BLaER1 treated with 17β-estradiol and CSF1 and Interleukin-3, amounts not matched to agents 10 nM and 100 nM (cell line): ENCODE measurements at regions not wholly inside any gene's neighbourhood (a gene's known extent, or its start where the extent isn't known, plus 50 kb on each side); places are given as distances from the start of the nearest gene placed in this dataset.
"Not testable (repeated sequence)": the region's sequence is repeated elsewhere in the genome, so short reads cannot be mapped to it uniquely, and the experiment has no call there.

Experiments used
- H3K27ac ChIP-seq, 11 experiments: shearing (Covaris generic); formaldehyde crosslinking; 2 replicates each; pipeline ENCODE4 v1.8.1; 2022
- H3K27me3 ChIP-seq, 11 experiments: shearing (Covaris generic); formaldehyde crosslinking; 2 replicates each; pipeline ENCODE4 v1.8.1; 2022
- H3K36me3 ChIP-seq, 11 experiments: shearing (Covaris generic); formaldehyde crosslinking; 2 replicates each; pipeline ENCODE4 v1.8.1; 2022
- H3K4me1 ChIP-seq, 10 experiments: shearing (Covaris generic); formaldehyde crosslinking; 2 replicates each; pipeline ENCODE4 v1.8.1; 2022
- H3K4me2 ChIP-seq, 11 experiments: shearing (Covaris generic); formaldehyde crosslinking; 2 replicates each; pipeline ENCODE4 v1.8.1; 2022
- H3K4me3 ChIP-seq, 10 experiments: shearing (Covaris generic); formaldehyde crosslinking; 2 replicates each; pipeline ENCODE4 v1.8.1; 2022
- H3K9ac ChIP-seq, 11 experiments: shearing (Covaris generic); formaldehyde crosslinking; 2 replicates each; pipeline ENCODE4 v1.8.1; 2022
- H3K9me3 ChIP-seq, 11 experiments: shearing (Covaris generic); formaldehyde crosslinking; replicated peaks in 1 of 11; 2 replicates each; pipeline ENCODE4 v1.8.1; 2022
- H4K20me1 ChIP-seq, 11 experiments: shearing (Covaris generic); formaldehyde crosslinking; 2 replicates each; pipeline ENCODE4 v1.8.1; 2022
- Cebpa-rat ChIP-seq, 11 experiments: shearing (Covaris generic); IDR thresholded peaks; 2 replicates each; pipeline ENCODE4 v1.8.1; 2022

DNA sequence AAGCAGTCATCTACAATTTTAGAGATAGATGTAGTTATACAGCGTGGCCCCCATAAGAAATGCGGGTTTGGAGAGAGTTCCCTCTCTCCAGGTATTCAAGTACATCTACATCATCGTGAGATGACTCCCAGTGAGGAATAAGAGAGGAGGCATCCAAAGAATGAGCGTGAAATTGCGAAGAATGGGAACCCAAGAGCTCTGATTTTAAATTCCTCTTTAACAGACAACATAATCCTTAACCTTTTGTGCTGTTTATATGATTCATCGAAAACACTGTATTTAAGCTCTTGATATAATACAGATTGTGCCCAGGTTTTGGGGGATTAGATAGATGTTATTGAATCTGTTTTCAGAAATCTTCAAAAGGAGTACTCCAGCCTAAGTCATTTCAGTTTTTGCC lies 161.5 kb downstream of the COG6 start:
- Histone ChIP-seq H4K20me1 (no peaks in the 10 kb centered on the region), H3K27me3 (no peaks in the 10 kb centered on the region), H3K9ac (no peak overlapping the region)

DNA sequence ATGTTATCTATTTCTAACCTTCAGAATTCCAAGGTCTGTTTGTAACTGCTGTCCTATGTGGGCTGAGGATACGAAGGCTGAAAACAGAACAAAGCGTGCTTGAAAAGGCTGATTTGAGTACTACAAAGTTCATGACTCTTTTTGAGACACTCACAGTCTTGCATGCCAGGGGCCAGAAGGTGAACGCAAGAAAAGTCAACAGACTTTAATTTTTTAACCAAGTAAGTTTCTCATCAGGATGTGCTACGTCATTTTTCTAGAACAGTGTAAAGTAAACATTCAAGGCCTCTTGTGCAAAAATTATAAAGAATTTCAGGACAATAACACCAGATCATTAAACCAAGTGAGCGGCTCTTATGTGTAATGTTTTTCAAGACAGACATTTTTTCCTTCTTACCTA lies 163.5 kb downstream of the COG6 start:
- H4K20me1 ChIP-seq, result no peaks in the 10 kb centered on the region
- no peaks in the 10 kb centered on the region for H3K27me3 ChIP-seq
- H3K36me3 ChIP-seq, result no peaks in the 10 kb centered on the region
- no peak overlapping the region for H3K27ac ChIP-seq
- no peak overlapping the region for H3K4me2 ChIP-seq
- no peaks in the 10 kb centered on the region for H3K9me3 ChIP-seq
- H3K4me1 ChIP-seq, result no peaks in the 10 kb centered on the region
- no peak overlapping the region for H3K4me3 ChIP-seq
- TF ChIP-seq Cebpa-rat (IDR thresholded peaks at IDR 0.05), result no peak
- H3K9ac ChIP-seq, result no peak overlapping the region

More for the DNA sequence above, 161.5 kb downstream of the COG6 start:
- TF ChIP-seq Cebpa-rat (IDR thresholded peaks at IDR 0.05), result no peak
- Histone ChIP-seq H3K4me3 (no peak overlapping the region), H3K4me1 (no peaks in the 10 kb centered on the region), H3K27ac (no peak overlapping the region), H3K36me3 (no peaks in the 10 kb centered on the region), H3K4me2 (no peak overlapping the region), H3K9me3 (no peaks in the 10 kb centered on the region)

- Histone ChIP-seq H3K4me1 (no peaks in the 10 kb centered on the region), H3K4me2 (no peak overlapping the region), H3K36me3 (no peaks in the 10 kb centered on the region), H3K9ac (no peak overlapping the region), H3K27ac (no peak overlapping the region), H4K20me1 (no peaks in the 10 kb centered on the region), H3K9me3 (no peaks in the 10 kb centered on the region), H3K4me3 (no peak overlapping the region), H3K27me3 (no peaks in the 10 kb centered on the region)
- TF ChIP-seq Cebpa-rat (IDR thresholded peaks at IDR 0.05), result no peak
These were observed 165.1 kb downstream of the COG6 start for GRCh38 chr13:39820606-39821005.

GRCh38 chr13:39821977-39822376 lies 166.5 kb downstream of the COG6 start:
- H3K9ac ChIP-seq, result no peak overlapping the region
- no peaks in the 10 kb centered on the region for H3K36me3 ChIP-seq
- H3K9me3 ChIP-seq, result no peaks in the 10 kb centered on the region
- no peak for TF ChIP-seq Cebpa-rat (IDR thresholded peaks at IDR 0.05)
- H4K20me1 ChIP-seq, result no peaks in the 10 kb centered on the region
- no peak overlapping the region for H3K27ac ChIP-seq
- no peak overlapping the region for H3K4me3 ChIP-seq
- no peaks in the 10 kb centered on the region for H3K27me3 ChIP-seq
- no peaks in the 10 kb centered on the region for H3K4me1 ChIP-seq
- H3K4me2 ChIP-seq, result no peak overlapping the region

DNA sequence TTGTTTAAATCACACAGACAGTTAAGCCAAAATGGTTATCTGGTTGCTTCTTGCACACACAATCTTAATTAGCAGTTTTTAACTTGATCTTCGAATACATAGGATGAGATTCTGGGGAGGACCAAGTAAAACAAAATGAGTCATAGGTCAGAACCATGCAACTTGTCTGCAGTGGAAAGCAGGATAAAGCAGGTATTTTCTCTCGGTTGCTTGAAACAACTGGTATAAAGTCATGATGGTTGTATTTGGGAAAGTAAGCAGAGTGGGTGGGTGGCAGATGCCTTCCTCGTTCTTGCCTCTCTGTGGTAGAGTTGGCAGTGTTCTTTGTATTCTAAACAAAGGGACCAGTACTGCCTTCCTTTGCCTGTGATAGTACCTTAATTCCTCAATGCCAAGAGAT lies 167.0 kb downstream of the COG6 start:
- Histone ChIP-seq H3K9me3 (no peaks in the 10 kb centered on the region), H3K4me1 (no peaks in the 10 kb centered on the region), H3K36me3 (no peaks in the 10 kb centered on the region), H3K27ac (no peak overlapping the region), H3K9ac (no peak overlapping the region), H4K20me1 (no peaks in the 10 kb centered on the region), H3K27me3 (no peaks in the 10 kb centered on the region), H3K4me2 (no peak overlapping the region), H3K4me3 (no peak overlapping the region)
- TF ChIP-seq Cebpa-rat (IDR thresholded peaks at IDR 0.05), result no peak

DNA sequence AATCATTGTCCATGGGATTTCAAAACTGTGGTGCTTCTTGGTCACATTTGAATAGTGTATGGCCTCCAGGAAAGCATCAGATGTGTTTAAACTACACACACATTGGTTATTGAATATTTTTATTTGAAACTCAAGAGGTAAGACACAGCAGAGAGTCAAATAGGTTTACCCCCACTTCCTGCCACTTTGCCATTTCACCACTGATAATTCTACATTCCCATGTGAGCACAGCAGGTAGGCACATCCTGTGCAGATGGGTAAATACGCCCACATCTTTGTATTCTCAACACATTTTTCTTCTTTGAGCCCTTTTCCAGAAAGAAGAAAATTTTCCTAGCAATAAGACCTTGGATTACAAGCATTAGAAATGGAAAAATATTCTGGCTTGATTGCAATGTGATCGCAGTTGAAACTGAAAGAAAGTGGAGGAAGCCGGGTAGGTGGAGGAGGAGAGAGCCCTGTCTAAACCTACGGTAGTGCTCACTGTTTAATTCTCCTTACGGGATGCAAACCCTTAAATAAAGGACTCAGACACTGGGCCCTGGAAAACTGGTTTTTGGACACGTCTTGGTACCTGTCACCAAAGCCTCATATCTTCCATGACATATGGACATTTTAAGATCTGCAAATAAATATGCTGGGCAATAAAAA lies 167.7 kb downstream of the COG6 start:
- no peaks in the 10 kb centered on the region for H3K27me3 ChIP-seq
- no peaks in the 10 kb centered on the region for H3K4me1 ChIP-seq

DNA sequence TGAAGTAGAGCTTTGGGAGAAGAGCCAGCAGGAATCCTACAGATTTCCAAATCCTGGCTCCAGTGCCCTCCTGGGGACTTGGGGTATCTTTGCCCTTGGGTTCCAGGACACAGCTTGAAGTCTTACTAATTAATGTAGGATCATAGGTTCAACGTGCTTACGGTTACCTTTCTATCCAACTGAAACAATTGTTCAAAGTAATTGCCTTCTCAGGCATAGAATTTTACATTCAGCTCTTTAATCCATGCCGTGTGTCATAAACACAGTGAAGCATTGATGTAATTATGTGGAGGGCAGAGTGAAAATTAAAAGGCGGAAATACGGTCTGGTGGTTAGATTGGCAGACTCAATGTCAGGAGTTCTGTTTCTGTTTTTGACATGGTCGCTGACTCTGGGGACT lies 170.4 kb downstream of the COG6 start:
- Histone ChIP-seq H3K4me1 (no peaks in the 10 kb centered on the region), H3K4me3 (no peak overlapping the region)

More for the DNA sequence above, 167.7 kb downstream of the COG6 start:
- no peak overlapping the region for H3K4me2 ChIP-seq
- no peak overlapping the region for H3K4me3 ChIP-seq
- H4K20me1 ChIP-seq, result no peaks in the 10 kb centered on the region
- no peaks in the 10 kb centered on the region for H3K36me3 ChIP-seq
- TF ChIP-seq Cebpa-rat (IDR thresholded peaks at IDR 0.05), result no peak
- no peaks in the 10 kb centered on the region for H3K9me3 ChIP-seq
- no peak overlapping the region for H3K27ac ChIP-seq
- H3K9ac ChIP-seq, result no peak overlapping the region

GRCh38 chr13:39835253-39835652 lies 179.8 kb downstream of the COG6 start:
- Histone ChIP-seq H4K20me1 (no peaks in the 10 kb centered on the region), H3K4me2 (no peak overlapping the region), H3K4me1 (no peaks in the 10 kb centered on the region), H3K27me3 (no peaks in the 10 kb centered on the region), H3K4me3 (no peak overlapping the region), H3K9ac (no peak overlapping the region), H3K36me3 (no peaks in the 10 kb centered on the region), H3K27ac (no peak overlapping the region), H3K9me3 (no peaks in the 10 kb centered on the region)
- TF ChIP-seq Cebpa-rat (IDR thresholded peaks at IDR 0.05), result no peak

More for the DNA sequence above, 170.4 kb downstream of the COG6 start:
- Histone ChIP-seq H3K9me3 (0 out of 22 replicates have a peak, but pooled peaks cover 0 to 6% (median 0%) of the 10 kb centered on the region in 11 experiments), H3K4me2 (no peak overlapping the region), H3K27me3 (no peaks in the 10 kb centered on the region), H3K9ac (no peak overlapping the region), H4K20me1 (no peaks in the 10 kb centered on the region), H3K27ac (no peak overlapping the region), H3K36me3 (no peaks in the 10 kb centered on the region)
- no peak for TF ChIP-seq Cebpa-rat (IDR thresholded peaks at IDR 0.05)

DNA sequence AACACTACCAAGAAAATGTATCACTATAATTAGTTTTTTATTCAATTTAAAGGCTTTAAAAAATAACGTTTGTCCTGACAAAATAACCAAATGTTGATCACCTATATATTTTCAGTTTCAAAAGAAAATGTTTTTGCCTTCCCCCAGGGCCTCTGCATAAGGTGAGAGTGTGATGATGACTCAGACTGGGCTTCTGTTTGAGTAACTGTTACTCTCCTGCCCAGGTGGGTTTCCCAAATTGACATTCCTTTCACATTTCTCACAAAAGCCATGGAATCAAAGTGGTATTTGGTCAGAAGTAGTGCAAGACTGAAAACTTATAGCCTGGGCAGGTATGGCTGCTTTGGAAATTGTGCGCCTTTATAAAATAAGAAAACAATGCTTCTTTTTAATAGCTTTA lies 180.6 kb downstream of the COG6 start:
- Histone ChIP-seq H3K36me3 (no peaks in the 10 kb centered on the region), H3K9me3 (no peaks in the 10 kb centered on the region), H4K20me1 (no peaks in the 10 kb centered on the region), H3K4me2 (no peak overlapping the region), H3K4me3 (no peak overlapping the region), H3K9ac (no peak overlapping the region), H3K27ac (no peak overlapping the region), H3K27me3 (no peaks in the 10 kb centered on the region), H3K4me1 (no peaks in the 10 kb centered on the region)
- TF ChIP-seq Cebpa-rat (IDR thresholded peaks at IDR 0.05), result no peak

DNA sequence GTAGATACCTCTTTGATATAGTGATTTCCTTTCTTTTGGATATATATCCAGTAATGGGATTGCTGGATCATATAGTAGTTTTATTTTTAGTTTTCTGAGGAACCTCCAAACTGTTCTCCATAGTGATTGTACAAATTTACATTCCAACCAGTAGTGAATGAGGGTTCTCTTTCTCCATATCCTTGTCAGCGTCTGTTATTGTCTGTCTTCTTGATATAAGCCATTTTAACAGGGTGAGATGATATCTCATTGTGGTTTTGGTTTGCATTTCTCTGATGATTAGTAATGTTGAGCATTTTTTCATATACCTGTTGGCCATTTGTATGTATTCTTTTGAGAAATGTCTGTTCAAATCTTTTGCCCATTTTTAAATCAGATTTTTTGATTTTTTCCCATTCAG lies 182.4 kb downstream of the COG6 start:
- not testable (repeated sequence) for H3K4me3 ChIP-seq, H3K4me1 ChIP-seq

More for the DNA sequence above, 182.4 kb downstream of the COG6 start:
- not testable (repeated sequence) for H3K9me3 ChIP-seq, H3K27me3 ChIP-seq, H4K20me1 ChIP-seq, H3K9ac ChIP-seq, H3K4me2 ChIP-seq, H3K27ac ChIP-seq, H3K36me3 ChIP-seq
